HepG2 (cell line): ENCODE measurements at regions not wholly inside any gene's neighbourhood (a gene's known extent, or its start where the extent isn't known, plus 50 kb on each side); places are given as distances from the start of the nearest gene placed in this dataset.

Experiments
- ATAC-seq: fragments of 200-7000 bp; cut with Tn5 transposase; 3 replicates; pipeline ENCODE4 v1.9.1; 2020; ENCODE audit warnings: mild to moderate bottlenecking, moderate library complexity
- BruUV-seq: library from RNA; stranded (reverse); fragments of 400-500 nt; replicated peaks from 2 replicates; lab custom pipeline; 2021; lab: Mats Ljungman, UMichigan
- CTCF ChIA-PET: fragments of 300-600 bp; formaldehyde crosslinking; extraction: SDS; loops from one replicate; lab custom pipeline; 2021; ENCODE audit warnings: low total read pairs, inconsistent platforms, low intra/inter-chr PET ratio; lab: Yijun Ruan, JAX
- POLR2A ChIA-PET: fragments of 350-600 bp; sonication (Branson Sonifier 250); formaldehyde crosslinking; loops from one replicate; lab custom pipeline; 2020; ENCODE audit warnings: antibody characterized with exemption, inconsistent platforms; lab: Yijun Ruan, JAX
- DNase-seq: peaks from one replicate; pipeline ENCODE4 v3.0.0-alpha.2; 2015; ENCODE audit warnings: low spot score
- FAIRE-seq: peaks from 3 replicates; lab custom pipeline; 2011; peaks lifted over from hg19 to GRCh38; lab: Jason Lieb, UNC
- H2AFZ ChIP-seq: one replicate; pipeline ENCODE4 v1.6.1; 2011; ENCODE audit warnings: low read length, inconsistent platforms
- H3K27ac ChIP-seq: fragments of 300-600 bp; 3 replicates; pipeline ENCODE4 v1.8.0; 2011; ENCODE audit warnings: mixed run types, mild to moderate bottlenecking, mixed read lengths, low read length, inconsistent platforms; ENCODE audit not compliant: insufficient read depth; ENCODE audit errors: extremely low read length
- H3K27me3 ChIP-seq, 2 experiments: fragments of 200-600 bp in 1 of 2; 2 replicates in 1 of 2; 3 replicates in 1 of 2; pipeline versions ENCODE4 v1.6.0 to v1.8.0; 2011; ENCODE audit warnings: low read length in 2 of 2, mild to moderate bottlenecking in 2 of 2, moderate library complexity in 2 of 2, inconsistent platforms in 1 of 2; ENCODE audit not compliant: insufficient read depth in 2 of 2, control insufficient read depth in 1 of 2
- H3K36me3 ChIP-seq, 2 experiments: fragments of 200-600 bp in 1 of 2; replicated peaks in 1 of 2; 2 replicates in 1 of 2; 3 replicates in 1 of 2; pipeline versions ENCODE4 v1.5.1 to v1.8.0; 2011; ENCODE audit warnings: low read length in 2 of 2, inconsistent platforms in 1 of 2; ENCODE audit not compliant: insufficient read depth in 2 of 2, control insufficient read depth in 1 of 2
- H3K4me1 ChIP-seq: 2 replicates; pipeline ENCODE4 v1.5.1; 2012; ENCODE audit warnings: low read length, inconsistent platforms; ENCODE audit not compliant: insufficient read depth
- H3K4me2 ChIP-seq: 2 replicates; pipeline ENCODE4 v1.6.0; 2011; ENCODE audit warnings: low read depth, low read length, inconsistent platforms
- H3K4me3 ChIP-seq, 3 experiments: fragments of 200-600 bp in 1 of 3; sonication (generic), shearing (Covaris generic) in 1 of 3; replicated peaks in 1 of 3; 2 replicates each; pipeline ENCODE4 v1.5.1; 2011 to 2016; ENCODE audit warnings: low read length in 3 of 3, inconsistent platforms in 2 of 3, low read depth in 2 of 3, mild to moderate bottlenecking in 2 of 3, control low read depth in 1 of 3, mixed read lengths in 1 of 3; ENCODE audit not compliant: insufficient read depth in 1 of 3
- H3K79me2 ChIP-seq: one replicate; pipeline ENCODE4 v1.6.1; 2011; ENCODE audit warnings: low read length, inconsistent platforms; ENCODE audit not compliant: insufficient read depth
- H3K9ac ChIP-seq: 2 replicates; pipeline ENCODE4 v1.6.0; 2011; ENCODE audit warnings: mild to moderate bottlenecking, low read depth, low read length, inconsistent platforms; ENCODE audit not compliant: insufficient read depth
- H3K9me3 ChIP-seq: 2 replicates; pipeline ENCODE4 v1.5.1; 2012; ENCODE audit warnings: mild to moderate bottlenecking, low read length
- H4K20me1 ChIP-seq: 2 replicates; pipeline ENCODE4 v1.6.0; 2011; ENCODE audit warnings: inconsistent platforms, mild to moderate bottlenecking, low read length, moderate library complexity; ENCODE audit not compliant: insufficient read depth
- CHCHD3 ChIP-seq: sonication (generic); formaldehyde crosslinking; IDR thresholded peaks from 2 replicates; pipeline ENCODE4 v1.8.0; 2022; ENCODE audit warnings: mild to moderate bottlenecking, missing genetic modification reagents, moderate library complexity
- NR2F6 ChIP-seq, 2 experiments: IDR thresholded peaks; 2 replicates each; pipeline ENCODE4 v1.6.1; 2016; ENCODE audit warnings: antibody characterized with exemption in 1 of 2, mild to moderate bottlenecking in 1 of 2
- SMAD1 ChIP-seq: sonication (generic); formaldehyde crosslinking; IDR thresholded peaks from 2 replicates; pipeline ENCODE4 v1.4.0; 2020; ENCODE audit warnings: missing genetic modification reagents, low read depth, mild to moderate bottlenecking, borderline replicate concordance
- ZBTB3 ChIP-seq: sonication (generic); formaldehyde crosslinking; IDR thresholded peaks from 2 replicates; pipeline ENCODE4 v1.4.0; 2020; ENCODE audit warnings: low read depth, mild to moderate bottlenecking, moderate library complexity, missing genetic modification reagents, borderline replicate concordance
- ZMYM3 ChIP-seq: sonication (generic); formaldehyde crosslinking; IDR thresholded peaks from 2 replicates; pipeline ENCODE4 v1.5.1; 2020; ENCODE audit warnings: mild to moderate bottlenecking, missing genetic modification reagents
- ZNF558 ChIP-seq: sonication (generic); formaldehyde crosslinking; IDR thresholded peaks from 2 replicates; pipeline ENCODE4 v1.9.0; 2022; ENCODE audit warnings: mild to moderate bottlenecking, missing genetic modification reagents, borderline replicate concordance
- ZNF703 ChIP-seq: sonication (generic); formaldehyde crosslinking; IDR thresholded peaks from 2 replicates; pipeline ENCODE4 v1.5.1; 2020; ENCODE audit warnings: missing genetic modification reagents, mild to moderate bottlenecking, moderate library complexity, borderline replicate concordance
- WGBS: methylation state at CpG from one replicate; pipeline ENCODE4 v1.1.6; 2017; ENCODE audit warnings: low lambda C conversion rate; 5-methylcytosine and 5-hydroxymethylcytosine counted together
- in situ Hi-C: cut with HindIII; loops from 2 replicates; pipeline ENCODE4 v1.10.0; 2017; ENCODE audit warnings: low pct_unique_long_range_greater_than_20kb; ENCODE audit not compliant: extremely low pct_ligation_motif_present
- intact Hi-C: fragments of 100-400 bp; cut with micrococcal nuclease; formaldehyde crosslinking; loops from one replicate; pipeline ENCODE4 v1.10.0; 2022; ENCODE audit not compliant: unreplicated experiment
- TF ChIP-seq, protein P1 (sequence below): sonication (generic); formaldehyde crosslinking; IDR thresholded peaks from 2 replicates; pipeline ENCODE4 v1.4.0; 2020; ENCODE audit warnings: missing genetic modification reagents, borderline replicate concordance
- TF ChIP-seq, protein P2 (sequence below): IDR thresholded peaks from 2 replicates; pipeline ENCODE4 v1.6.1; 2016; ENCODE audit warnings: mild to moderate bottlenecking
- TF ChIP-seq, protein P3 (sequence below): sonication (generic); formaldehyde crosslinking; IDR thresholded peaks from 2 replicates; pipeline ENCODE4 v1.4.0; 2020; ENCODE audit warnings: mild to moderate bottlenecking, low read depth, missing genetic modification reagents
- TF ChIP-seq, protein P4 (sequence below): fragments of 450-650 bp; IDR thresholded peaks from 2 replicates; pipeline ENCODE4 v1.6.1; 2017
- TF ChIP-seq, protein P5 (sequence below): sonication (generic); formaldehyde crosslinking; IDR thresholded peaks from 2 replicates; pipeline ENCODE4 v1.4.0; 2020; ENCODE audit warnings: missing genetic modification reagents

DNA sequence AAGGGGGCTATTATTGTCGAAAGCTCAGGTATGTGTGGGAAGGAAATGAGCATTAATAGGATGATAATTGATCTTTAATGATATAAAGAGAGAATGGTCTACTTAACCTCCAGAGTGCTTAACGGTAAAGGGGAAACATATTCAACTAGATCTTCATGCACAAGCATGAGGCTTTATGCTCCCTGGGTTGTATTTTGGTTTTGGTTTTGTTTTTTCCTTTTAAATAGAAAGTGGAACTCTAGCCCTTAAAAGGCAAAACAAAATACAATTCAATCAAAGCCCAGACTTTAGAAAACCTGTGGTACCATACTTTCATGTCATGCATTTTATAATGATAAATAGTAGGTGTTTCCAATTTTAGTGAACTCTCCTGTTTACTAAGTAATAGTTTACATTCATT lies 622.7 kb downstream of the METTL15 start (continued):
- TF ChIP-seq, protein P1, sequence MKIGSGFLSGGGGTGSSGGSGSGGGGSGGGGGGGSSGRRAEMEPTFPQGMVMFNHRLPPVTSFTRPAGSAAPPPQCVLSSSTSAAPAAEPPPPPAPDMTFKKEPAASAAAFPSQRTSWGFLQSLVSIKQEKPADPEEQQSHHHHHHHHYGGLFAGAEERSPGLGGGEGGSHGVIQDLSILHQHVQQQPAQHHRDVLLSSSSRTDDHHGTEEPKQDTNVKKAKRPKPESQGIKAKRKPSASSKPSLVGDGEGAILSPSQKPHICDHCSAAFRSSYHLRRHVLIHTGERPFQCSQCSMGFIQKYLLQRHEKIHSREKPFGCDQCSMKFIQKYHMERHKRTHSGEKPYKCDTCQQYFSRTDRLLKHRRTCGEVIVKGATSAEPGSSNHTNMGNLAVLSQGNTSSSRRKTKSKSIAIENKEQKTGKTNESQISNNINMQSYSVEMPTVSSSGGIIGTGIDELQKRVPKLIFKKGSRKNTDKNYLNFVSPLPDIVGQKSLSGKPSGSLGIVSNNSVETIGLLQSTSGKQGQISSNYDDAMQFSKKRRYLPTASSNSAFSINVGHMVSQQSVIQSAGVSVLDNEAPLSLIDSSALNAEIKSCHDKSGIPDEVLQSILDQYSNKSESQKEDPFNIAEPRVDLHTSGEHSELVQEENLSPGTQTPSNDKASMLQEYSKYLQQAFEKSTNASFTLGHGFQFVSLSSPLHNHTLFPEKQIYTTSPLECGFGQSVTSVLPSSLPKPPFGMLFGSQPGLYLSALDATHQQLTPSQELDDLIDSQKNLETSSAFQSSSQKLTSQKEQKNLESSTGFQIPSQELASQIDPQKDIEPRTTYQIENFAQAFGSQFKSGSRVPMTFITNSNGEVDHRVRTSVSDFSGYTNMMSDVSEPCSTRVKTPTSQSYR = no peak
- TF ChIP-seq ZNF558 (CRISPR knock-in tag) = no peak
- no peak for TF ChIP-seq ZMYM3 (CRISPR knock-in tag)
- TF ChIP-seq CHCHD3 (CRISPR knock-in tag) = no peak
- TF ChIP-seq, protein P2, sequence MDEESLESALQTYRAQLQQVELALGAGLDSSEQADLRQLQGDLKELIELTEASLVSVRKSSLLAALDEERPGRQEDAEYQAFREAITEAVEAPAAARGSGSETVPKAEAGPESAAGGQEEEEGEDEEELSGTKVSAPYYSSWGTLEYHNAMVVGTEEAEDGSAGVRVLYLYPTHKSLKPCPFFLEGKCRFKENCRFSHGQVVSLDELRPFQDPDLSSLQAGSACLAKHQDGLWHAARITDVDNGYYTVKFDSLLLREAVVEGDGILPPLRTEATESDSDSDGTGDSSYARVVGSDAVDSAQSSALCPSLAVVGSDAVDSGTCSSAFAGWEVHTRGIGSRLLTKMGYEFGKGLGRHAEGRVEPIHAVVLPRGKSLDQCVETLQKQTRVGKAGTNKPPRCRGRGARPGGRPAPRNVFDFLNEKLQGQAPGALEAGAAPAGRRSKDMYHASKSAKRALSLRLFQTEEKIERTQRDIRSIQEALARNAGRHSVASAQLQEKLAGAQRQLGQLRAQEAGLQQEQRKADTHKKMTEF (CRISPR knock-in tag) = no peak
- TF ChIP-seq ZBTB3 (CRISPR knock-in tag) = no peak

DNA sequence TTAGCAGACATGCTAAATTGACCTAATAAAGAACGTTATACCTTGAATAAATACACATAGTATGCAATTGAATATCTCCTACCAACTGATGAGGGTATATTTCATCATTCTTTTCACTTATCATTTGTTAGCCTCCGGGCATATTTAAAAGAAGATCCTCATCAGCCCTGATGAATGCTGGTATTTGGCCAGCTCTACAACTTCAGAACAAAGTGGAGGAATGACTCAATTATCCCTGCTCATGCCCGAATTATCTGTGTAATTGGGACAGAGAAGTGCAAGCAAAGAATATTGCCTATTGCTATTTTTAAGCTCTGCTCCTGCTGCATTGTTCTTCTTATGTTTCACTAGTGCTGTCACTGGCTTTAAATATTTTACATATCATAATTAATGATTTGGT lies 622.1 kb downstream of the METTL15 start:
- H3K27me3 ChIP-seq = no peaks in the 10 kb centered on the region; a peak in 1 of 5 replicates
- no peak overlapping the region for H2AFZ ChIP-seq
- DNase-seq (no peak), ATAC-seq (no peak), FAIRE-seq (no peak)
- H3K27ac ChIP-seq = no peak overlapping the region
- WGBS = 0% methylated on average over 3 of the region's 3 CpGs
- intact Hi-C loops (no loop called here), in situ Hi-C loops (no loop called here)
- no peak overlapping the region for H3K4me3 ChIP-seq
- no peak overlapping the region for H3K4me2 ChIP-seq
- H3K36me3 ChIP-seq = no peaks in the 10 kb centered on the region
- no TSS peak for BruUV-seq
- no peaks in the 10 kb centered on the region for H3K9me3 ChIP-seq
- H3K4me1 ChIP-seq = no peaks in the 10 kb centered on the region
- no peak overlapping the region for H3K9ac ChIP-seq
- no peaks in the 10 kb centered on the region for H3K79me2 ChIP-seq
- no peaks in the 10 kb centered on the region for H4K20me1 ChIP-seq
- CTCF ChIA-PET = no interaction called here
- POLR2A ChIA-PET = no interaction called here
- TF ChIP-seq SMAD1 (CRISPR knock-in tag) (no peak), NR2F6 (IDR thresholded peaks at IDR 0.05) (no peak), NR2F6 (CRISPR knock-in tag; IDR thresholded peaks at IDR 0.05) (no peak), ZNF703 (CRISPR knock-in tag) (no peak)
- TF ChIP-seq, protein P3, sequence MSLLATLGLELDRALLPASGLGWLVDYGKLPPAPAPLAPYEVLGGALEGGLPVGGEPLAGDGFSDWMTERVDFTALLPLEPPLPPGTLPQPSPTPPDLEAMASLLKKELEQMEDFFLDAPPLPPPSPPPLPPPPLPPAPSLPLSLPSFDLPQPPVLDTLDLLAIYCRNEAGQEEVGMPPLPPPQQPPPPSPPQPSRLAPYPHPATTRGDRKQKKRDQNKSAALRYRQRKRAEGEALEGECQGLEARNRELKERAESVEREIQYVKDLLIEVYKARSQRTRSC (CRISPR knock-in tag) = no peak
- TF ChIP-seq, protein P4, sequence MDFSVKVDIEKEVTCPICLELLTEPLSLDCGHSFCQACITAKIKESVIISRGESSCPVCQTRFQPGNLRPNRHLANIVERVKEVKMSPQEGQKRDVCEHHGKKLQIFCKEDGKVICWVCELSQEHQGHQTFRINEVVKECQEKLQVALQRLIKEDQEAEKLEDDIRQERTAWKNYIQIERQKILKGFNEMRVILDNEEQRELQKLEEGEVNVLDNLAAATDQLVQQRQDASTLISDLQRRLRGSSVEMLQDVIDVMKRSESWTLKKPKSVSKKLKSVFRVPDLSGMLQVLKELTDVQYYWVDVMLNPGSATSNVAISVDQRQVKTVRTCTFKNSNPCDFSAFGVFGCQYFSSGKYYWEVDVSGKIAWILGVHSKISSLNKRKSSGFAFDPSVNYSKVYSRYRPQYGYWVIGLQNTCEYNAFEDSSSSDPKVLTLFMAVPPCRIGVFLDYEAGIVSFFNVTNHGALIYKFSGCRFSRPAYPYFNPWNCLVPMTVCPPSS = no peak
- TF ChIP-seq, protein P5, sequence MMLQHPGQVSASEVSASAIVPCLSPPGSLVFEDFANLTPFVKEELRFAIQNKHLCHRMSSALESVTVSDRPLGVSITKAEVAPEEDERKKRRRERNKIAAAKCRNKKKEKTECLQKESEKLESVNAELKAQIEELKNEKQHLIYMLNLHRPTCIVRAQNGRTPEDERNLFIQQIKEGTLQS (CRISPR knock-in tag) = no peak
